Trophoblast cell (in vitro differentiated cells and primary cell): ENCODE measurements at regions not wholly inside any gene's neighbourhood (a gene's known extent, or its start where the extent isn't known, plus 50 kb on each side); places are given as distances from the start of the nearest gene placed in this dataset.

ENCODE experiments used
- DNase-seq, 2 donors: peaks; one replicate each; pipeline ENCODE4 v3.0.0-alpha.2; 2016
- H2AFZ ChIP-seq: 2 replicates; pipeline ENCODE4 v1.6.1; 2013; ENCODE audit warnings: low read length, moderate library complexity, mild to moderate bottlenecking; ENCODE audit not compliant: insufficient read depth, poor library complexity
- H2AK5ac ChIP-seq: 2 replicates; pipeline ENCODE4 v1.6.1; 2013; ENCODE audit warnings: mild to moderate bottlenecking, low read length
- H2BK120ac ChIP-seq: 2 replicates; pipeline ENCODE4 v1.6.1; 2013; ENCODE audit warnings: low read length, mild to moderate bottlenecking, moderate library complexity; ENCODE audit not compliant: insufficient read depth, poor library complexity
- H2BK12ac ChIP-seq: 2 replicates; pipeline ENCODE4 v1.6.1; 2013; ENCODE audit warnings: mild to moderate bottlenecking, low read length, moderate library complexity
- H2BK5ac ChIP-seq: 2 replicates; pipeline ENCODE4 v1.6.1; 2013; ENCODE audit warnings: low read length, low read depth, moderate library complexity, mild to moderate bottlenecking; ENCODE audit not compliant: poor library complexity
- H3K14ac ChIP-seq: 2 replicates; pipeline ENCODE4 v1.6.1; 2013; ENCODE audit warnings: mild to moderate bottlenecking, low read length
- H3K18ac ChIP-seq: 2 replicates; pipeline ENCODE4 v1.6.1; 2013; ENCODE audit warnings: mild to moderate bottlenecking, low read length
- H3K23ac ChIP-seq: 2 replicates; pipeline ENCODE4 v1.6.1; 2013; ENCODE audit warnings: low read length
- H3K27ac ChIP-seq: 2 replicates; pipeline ENCODE4 v1.5.1; 2013; ENCODE audit warnings: low read depth, mild to moderate bottlenecking, inconsistent platforms, low read length, moderate library complexity
- H3K27me3 ChIP-seq: 2 replicates; pipeline ENCODE4 v1.6.1; 2013; ENCODE audit warnings: inconsistent platforms, mild to moderate bottlenecking, low read length, moderate library complexity; ENCODE audit not compliant: insufficient read depth
- H3K36me3 ChIP-seq, 2 experiments: 1 replicate in 1 of 2; 2 replicates in 1 of 2; pipeline ENCODE4 v1.6.1; 2013; ENCODE audit warnings: low read length in 2 of 2, mild to moderate bottlenecking in 2 of 2, moderate library complexity in 1 of 2; ENCODE audit not compliant: insufficient read depth in 2 of 2, control insufficient read depth in 1 of 2
- H3K4ac ChIP-seq: 2 replicates; pipeline ENCODE4 v1.6.1; 2013; ENCODE audit warnings: low read depth, mild to moderate bottlenecking, low read length, moderate library complexity
- H3K4me1 ChIP-seq, 2 experiments: 1 replicate in 1 of 2; 2 replicates in 1 of 2; pipeline ENCODE4 v1.6.1; 2013; ENCODE audit warnings: low read length in 2 of 2, mild to moderate bottlenecking in 2 of 2, moderate library complexity in 1 of 2; ENCODE audit not compliant: insufficient read depth in 2 of 2, control insufficient read depth in 1 of 2
- H3K4me2 ChIP-seq: 2 replicates; pipeline ENCODE4 v1.6.1; 2013; ENCODE audit warnings: inconsistent platforms, mild to moderate bottlenecking, low read length, moderate library complexity
- H3K4me3 ChIP-seq: 2 replicates; pipeline ENCODE4 v1.5.1; 2013; ENCODE audit warnings: mild to moderate bottlenecking, low read depth, low read length, inconsistent platforms
- H3K79me1 ChIP-seq: one replicate; pipeline ENCODE4 v1.6.1; 2013; ENCODE audit warnings: low read length
- H3K79me2 ChIP-seq: 2 replicates; pipeline ENCODE4 v1.6.1; 2013; ENCODE audit warnings: low read length, mild to moderate bottlenecking; ENCODE audit not compliant: control insufficient read depth, insufficient read depth, poor library complexity
- H3K9ac ChIP-seq: 2 replicates; pipeline ENCODE4 v1.6.1; 2013; ENCODE audit warnings: mild to moderate bottlenecking, low read length
- H3K9me3 ChIP-seq: 2 replicates; pipeline ENCODE4 v1.6.1; 2013; ENCODE audit warnings: low read depth, mild to moderate bottlenecking, control low read depth, inconsistent platforms, low read length; ENCODE audit not compliant: insufficient read depth
- H4K12ac ChIP-seq: 2 replicates; pipeline ENCODE4 v1.6.1; 2013; ENCODE audit warnings: low read depth, mild to moderate bottlenecking, low read length, moderate library complexity
- H4K8ac ChIP-seq: 2 replicates; pipeline ENCODE4 v1.6.1; 2013; ENCODE audit warnings: low read depth, mild to moderate bottlenecking, low read length, moderate library complexity
- H4K91ac ChIP-seq: one replicate; pipeline ENCODE4 v1.6.1; 2013; ENCODE audit warnings: low read depth, mild to moderate bottlenecking, low read length, moderate library complexity
- WGBS: extraction: QIAGEN DNeasy Blood & Tissue Kit; methylation state at CpG from one replicate; pipeline ENCODE4 v1.1.7; 2013; ENCODE audit warnings: missing lambda C conversion rate; ENCODE audit not compliant: insufficient read length, insufficient coverage; ENCODE audit errors: extremely low coverage; 5-methylcytosine and 5-hydroxymethylcytosine counted together

GRCh38 chr5:128641861-128642260 lies 103.8 kb upstream of the FBN2 start:
- H2BK12ac ChIP-seq = no peak overlapping the region
- H3K9ac ChIP-seq = no peak overlapping the region
- H3K4me2 ChIP-seq = no peak overlapping the region

GRCh38 chr5:128644863-128645262 lies 106.8 kb upstream of the FBN2 start:
- Histone ChIP-seq H4K8ac (no peak overlapping the region), H3K14ac (no peak overlapping the region), H2BK120ac (no peak overlapping the region), H2BK12ac (no peak overlapping the region), H2AK5ac (no peak overlapping the region), H3K27me3 (no peaks in the 10 kb centered on the region), H3K4me3 (no peak overlapping the region), H2AFZ (no peak overlapping the region), H3K9ac (no peak overlapping the region), H3K9me3 (no peaks in the 10 kb centered on the region), H4K12ac (no peak overlapping the region), H3K18ac (no peak overlapping the region), H4K91ac (no peak overlapping the region), H3K4me2 (no peak overlapping the region), H2BK5ac (no peak overlapping the region), H3K4ac (no peak overlapping the region), H3K23ac (no peak overlapping the region), H3K4me1 (no peaks in the 10 kb centered on the region), H3K79me1 (no peaks in the 10 kb centered on the region), H3K27ac (no peak overlapping the region), H3K79me2 (no peaks in the 10 kb centered on the region), H3K36me3 (no peaks in the 10 kb centered on the region)
- WGBS = no CpG with 5 or more reads among the region's 4 CpGs
- DNase-seq = peak in 1 of 2 donors; percentile 32

More at GRCh38 chr5:128641861-128642260, 103.8 kb upstream of the FBN2 start:
- no peak overlapping the region for H3K23ac ChIP-seq
- H3K36me3 ChIP-seq = no peaks in the 10 kb centered on the region
- no peak overlapping the region for H3K4me3 ChIP-seq
- no peak overlapping the region for H3K4ac ChIP-seq
- H4K12ac ChIP-seq = no peak overlapping the region
- H2AK5ac ChIP-seq = no peak overlapping the region
- no peak overlapping the region for H3K14ac ChIP-seq
- H3K27ac ChIP-seq = no peak overlapping the region
- H3K79me1 ChIP-seq = no peaks in the 10 kb centered on the region
- no peaks in the 10 kb centered on the region for H3K9me3 ChIP-seq
- H3K4me1 ChIP-seq = no peaks in the 10 kb centered on the region
- H3K18ac ChIP-seq = no peak overlapping the region
- H2BK120ac ChIP-seq = no peak overlapping the region
- H3K79me2 ChIP-seq = no peaks in the 10 kb centered on the region
- DNase-seq = no peak
- H4K8ac ChIP-seq = no peak overlapping the region
- WGBS = no CpG with 5 or more reads among the region's 1 CpG
- H4K91ac ChIP-seq = no peak overlapping the region
- H3K27me3 ChIP-seq = no peaks in the 10 kb centered on the region
- H2BK5ac ChIP-seq = no peak overlapping the region
- no peak overlapping the region for H2AFZ ChIP-seq

DNA sequence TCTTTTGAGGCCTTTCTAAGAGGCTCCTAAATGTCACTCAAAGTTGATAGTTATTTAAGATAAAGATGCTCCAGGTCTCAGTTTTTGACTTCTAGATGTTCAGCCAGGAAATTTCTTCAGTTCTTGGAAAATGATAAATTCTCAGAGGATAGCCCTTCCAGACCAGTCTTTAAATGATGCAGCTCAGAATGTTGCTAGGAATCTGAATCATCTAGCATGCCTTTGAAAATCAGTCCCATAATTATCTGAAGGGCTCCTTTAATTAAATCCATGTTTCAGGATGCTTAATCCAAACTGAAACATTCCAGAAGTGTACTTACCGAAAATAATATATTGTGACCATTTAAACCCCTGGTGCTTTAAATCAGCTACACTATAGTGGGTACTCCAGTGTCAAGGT lies 107.5 kb upstream of the FBN2 start:
- WGBS = no CpG with 5 or more reads among the region's 1 CpG

DNA sequence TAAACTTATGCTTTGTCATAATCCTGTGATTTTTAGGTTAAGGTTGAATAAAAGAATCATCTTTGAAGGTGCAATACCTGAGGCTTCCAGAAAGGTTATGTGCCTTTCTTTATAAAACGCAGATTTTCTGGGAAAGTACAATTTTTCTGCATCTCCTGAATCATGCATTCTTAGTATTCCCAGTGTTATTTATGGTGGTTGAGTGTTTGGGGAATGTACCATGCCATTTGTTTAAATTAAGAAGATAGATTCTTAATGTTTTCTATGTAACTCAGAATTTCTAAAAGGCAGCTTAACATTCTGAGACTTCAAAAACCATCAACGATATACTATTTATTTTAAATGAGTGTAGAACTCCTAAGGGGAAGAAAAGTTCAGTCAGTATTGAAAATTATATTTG lies 108.1 kb upstream of the FBN2 start:
- H2BK12ac ChIP-seq = no peak overlapping the region
- no peak overlapping the region for H4K12ac ChIP-seq
- H2BK5ac ChIP-seq = no peak overlapping the region
- no peak overlapping the region for H3K18ac ChIP-seq
- no peak overlapping the region for H3K4ac ChIP-seq
- no peaks in the 10 kb centered on the region for H3K36me3 ChIP-seq
- H4K8ac ChIP-seq = no peak overlapping the region
- H3K4me2 ChIP-seq = no peak overlapping the region
- no peak overlapping the region for H3K9ac ChIP-seq
- no CpG with 5 or more reads among the region's 2 CpGs for WGBS
- H3K79me1 ChIP-seq = no peaks in the 10 kb centered on the region
- H3K9me3 ChIP-seq = no peaks in the 10 kb centered on the region
- no peak overlapping the region for H2BK120ac ChIP-seq
- no peak overlapping the region for H3K14ac ChIP-seq
- H3K4me3 ChIP-seq = no peak overlapping the region
- DNase-seq = no peak
- no peaks in the 10 kb centered on the region for H3K27me3 ChIP-seq
- H3K27ac ChIP-seq = no peak overlapping the region
- H2AK5ac ChIP-seq = no peak overlapping the region
- no peak overlapping the region for H4K91ac ChIP-seq
- H3K4me1 ChIP-seq = no peaks in the 10 kb centered on the region
- no peaks in the 10 kb centered on the region for H3K79me2 ChIP-seq
- no peak overlapping the region for H2AFZ ChIP-seq
- no peak overlapping the region for H3K23ac ChIP-seq

More for the DNA sequence above, 107.5 kb upstream of the FBN2 start:
- no peak overlapping the region for H3K4me3 ChIP-seq
- no peak overlapping the region for H3K18ac ChIP-seq
- H3K9me3 ChIP-seq = no peaks in the 10 kb centered on the region
- no peaks in the 10 kb centered on the region for H3K79me1 ChIP-seq
- H3K4ac ChIP-seq = no peak overlapping the region
- H3K23ac ChIP-seq = no peak overlapping the region
- no peak overlapping the region for H2AFZ ChIP-seq
- no peak overlapping the region for H4K91ac ChIP-seq
- H2BK5ac ChIP-seq = no peak overlapping the region
- H3K4me1 ChIP-seq = no peaks in the 10 kb centered on the region
- no peak overlapping the region for H3K4me2 ChIP-seq
- no peaks in the 10 kb centered on the region for H3K36me3 ChIP-seq
- no peak overlapping the region for H4K8ac ChIP-seq
- no peaks in the 10 kb centered on the region for H3K79me2 ChIP-seq
- H4K12ac ChIP-seq = no peak overlapping the region
- no peaks in the 10 kb centered on the region for H3K27me3 ChIP-seq
- DNase-seq = no peak
- no peak overlapping the region for H2BK120ac ChIP-seq
- H3K27ac ChIP-seq = no peak overlapping the region
- H2BK12ac ChIP-seq = no peak overlapping the region
- H3K9ac ChIP-seq = no peak overlapping the region
- H2AK5ac ChIP-seq = no peak overlapping the region
- no peak overlapping the region for H3K14ac ChIP-seq
